GM21381 (cell line): ENCODE measurements at regions not wholly inside any gene's neighbourhood (a gene's known extent, or its start where the extent isn't known, plus 50 kb on each side); places are given as distances from the start of the nearest gene placed in this dataset.
"Not testable (repeated sequence)": the region's sequence is repeated elsewhere in the genome, so short reads cannot be mapped to it uniquely, and the experiment has no call there.

Experiments used
- ATAC-seq: cut with Tn5 transposase; IDR thresholded peaks from one replicate; pipeline ENCODE4 v1.9.1; 2021; ENCODE audit warnings: mild to moderate bottlenecking, moderate library complexity; ENCODE audit not compliant: unreplicated experiment

GRCh38 chr5:34420191-34420590 lies 235.9 kb upstream of the RAI14 start:
- ATAC-seq, result not testable (repeated sequence)

- no peak for ATAC-seq
These were observed 219.2 kb upstream of the RAI14 start for GRCh38 chr5:34436761-34437501.

- no peak for ATAC-seq
These were observed 216.5 kb upstream of the RAI14 start for GRCh38 chr5:34439601-34440000.

GRCh38 chr5:34441767-34442166 lies 214.4 kb upstream of the RAI14 start:
- not testable (repeated sequence) for ATAC-seq

GRCh38 chr5:34447424-34447823 lies 208.7 kb upstream of the RAI14 start:
- ATAC-seq, result no peak

- no peak for ATAC-seq
These were observed 206.5 kb upstream of the RAI14 start for GRCh38 chr5:34449639-34450038.

- no peak for ATAC-seq
These were observed 205.8 kb upstream of the RAI14 start for GRCh38 chr5:34450338-34450737.

GRCh38 chr5:34452170-34452828 lies 203.8 kb upstream of the RAI14 start:
- no peak for ATAC-seq

GRCh38 chr5:34455098-34455497 lies 201.0 kb upstream of the RAI14 start:
- ATAC-seq, result no peak

GRCh38 chr5:34459908-34460307 lies 196.2 kb upstream of the RAI14 start:
- ATAC-seq, result no peak

GRCh38 chr5:34460496-34460895 lies 195.6 kb upstream of the RAI14 start:
- no peak for ATAC-seq

- ATAC-seq, result no peak
These were observed 191.3 kb upstream of the RAI14 start for GRCh38 chr5:34464829-34465228.

GRCh38 chr5:34465301-34465700 lies 190.8 kb upstream of the RAI14 start:
- ATAC-seq, result not testable (repeated sequence)

- ATAC-seq, result not testable (repeated sequence)
These were observed 189.4 kb upstream of the RAI14 start for GRCh38 chr5:34466519-34467388.

- no peak for ATAC-seq
These were observed 188.7 kb upstream of the RAI14 start for GRCh38 chr5:34467436-34467835.

GRCh38 chr5:34467984-34468383 lies 188.1 kb upstream of the RAI14 start:
- peak; percentile 92 for ATAC-seq

GRCh38 chr5:34469971-34470370 lies 186.2 kb upstream of the RAI14 start:
- ATAC-seq, result no peak

GRCh38 chr5:34474573-34475021 lies 181.5 kb upstream of the RAI14 start:
- ATAC-seq, result no peak

GRCh38 chr5:34475249-34475966 lies 180.7 kb upstream of the RAI14 start:
- ATAC-seq, result no peak

- ATAC-seq, result no peak
These were observed 179.1 kb upstream of the RAI14 start for GRCh38 chr5:34476941-34477565.
